ENCODE measurements at regions not wholly inside any gene's neighbourhood (a gene's known extent, or its start where the extent isn't known, plus 50 kb on each side); places are given as distances from the start of the nearest gene placed in this dataset.

DNA sequence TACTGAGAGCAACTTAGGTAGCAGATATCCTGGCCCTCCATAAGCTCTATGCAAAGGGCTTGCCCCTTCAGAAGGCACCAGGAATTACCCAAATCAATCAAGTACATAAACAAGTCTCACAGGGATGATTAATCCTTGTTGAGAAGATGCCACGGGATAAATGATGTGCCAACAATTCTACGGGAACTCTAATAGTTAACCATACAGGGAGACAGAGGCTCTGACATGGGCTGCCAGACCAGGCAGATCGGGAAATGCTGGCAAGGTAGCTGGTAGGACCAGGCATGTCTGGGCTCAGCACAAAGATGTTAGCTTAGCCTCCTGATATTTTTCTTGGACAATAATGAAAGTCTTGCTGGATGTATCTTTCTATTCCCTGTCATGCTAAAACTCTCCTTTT, 249.3 kb upstream of the THBS1 start:
- TF ChIP-seq, protein P1, sequence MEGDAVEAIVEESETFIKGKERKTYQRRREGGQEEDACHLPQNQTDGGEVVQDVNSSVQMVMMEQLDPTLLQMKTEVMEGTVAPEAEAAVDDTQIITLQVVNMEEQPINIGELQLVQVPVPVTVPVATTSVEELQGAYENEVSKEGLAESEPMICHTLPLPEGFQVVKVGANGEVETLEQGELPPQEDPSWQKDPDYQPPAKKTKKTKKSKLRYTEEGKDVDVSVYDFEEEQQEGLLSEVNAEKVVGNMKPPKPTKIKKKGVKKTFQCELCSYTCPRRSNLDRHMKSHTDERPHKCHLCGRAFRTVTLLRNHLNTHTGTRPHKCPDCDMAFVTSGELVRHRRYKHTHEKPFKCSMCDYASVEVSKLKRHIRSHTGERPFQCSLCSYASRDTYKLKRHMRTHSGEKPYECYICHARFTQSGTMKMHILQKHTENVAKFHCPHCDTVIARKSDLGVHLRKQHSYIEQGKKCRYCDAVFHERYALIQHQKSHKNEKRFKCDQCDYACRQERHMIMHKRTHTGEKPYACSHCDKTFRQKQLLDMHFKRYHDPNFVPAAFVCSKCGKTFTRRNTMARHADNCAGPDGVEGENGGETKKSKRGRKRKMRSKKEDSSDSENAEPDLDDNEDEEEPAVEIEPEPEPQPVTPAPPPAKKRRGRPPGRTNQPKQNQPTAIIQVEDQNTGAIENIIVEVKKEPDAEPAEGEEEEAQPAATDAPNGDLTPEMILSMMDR (IDR thresholded peaks at IDR 0.05), result no peak
- no peak for TF ChIP-seq POLR2A (IDR thresholded peaks at IDR 0.05)
